Skeletal muscle satellite cell (primary cell): ENCODE measurements at regions not wholly inside any gene's neighbourhood (a gene's known extent, or its start where the extent isn't known, plus 50 kb on each side); places are given as distances from the start of the nearest gene placed in this dataset.

Source experiments
- H3K27me3 ChIP-seq: 2 replicates; pipeline ENCODE4 v1.7.0; 2013; ENCODE audit warnings: low read length; ENCODE audit not compliant: control insufficient read depth, insufficient read depth
- H3K36me3 ChIP-seq: 2 replicates; pipeline ENCODE4 v1.7.0; 2013; ENCODE audit warnings: mild to moderate bottlenecking, control low read depth, low read length; ENCODE audit not compliant: insufficient read depth
- H3K4me1 ChIP-seq: 2 replicates; pipeline ENCODE4 v1.7.0; 2013; ENCODE audit warnings: low read length; ENCODE audit not compliant: control insufficient read depth, insufficient read depth
- H3K4me2 ChIP-seq: 2 replicates; pipeline ENCODE4 v1.7.0; 2013; ENCODE audit warnings: mild to moderate bottlenecking, low read length
- H3K4me3 ChIP-seq: 2 replicates; pipeline ENCODE4 v1.7.0; 2013; ENCODE audit warnings: low read length
- H3K9ac ChIP-seq: 2 replicates; pipeline ENCODE4 v1.7.0; 2013; ENCODE audit warnings: mild to moderate bottlenecking, low read depth, low read length, moderate library complexity
- H3K9me3 ChIP-seq: replicated peaks from 2 replicates; pipeline ENCODE4 v1.7.0; 2013; ENCODE audit warnings: mild to moderate bottlenecking, control low read depth, low read length

DNA sequence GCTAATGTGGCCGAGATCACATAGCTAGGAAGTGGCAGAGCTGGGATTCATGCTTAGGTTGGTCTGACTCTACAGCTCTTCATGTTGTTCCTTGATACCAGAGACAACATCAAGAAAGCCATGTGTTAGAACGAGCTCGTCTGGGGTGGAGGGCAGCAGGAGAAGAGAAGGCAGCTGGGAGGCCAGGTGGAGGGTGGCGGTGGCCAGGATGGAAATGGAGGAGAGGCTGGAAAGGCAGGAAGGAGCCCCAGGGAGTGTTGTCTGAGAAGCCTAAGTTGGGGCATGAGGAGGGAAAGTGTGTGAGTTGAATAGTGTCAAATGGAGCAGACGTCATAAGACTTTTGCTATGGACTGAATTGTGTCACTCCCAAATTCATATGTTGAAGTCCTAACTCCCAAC lies 315.3 kb downstream of the GADD45G start:
- Histone ChIP-seq H3K27me3 (no peaks in the 10 kb centered on the region), H3K4me3 (no peak overlapping the region), H3K36me3 (no peaks in the 10 kb centered on the region), H3K9ac (no peak overlapping the region), H3K9me3 (peaks cover 3% of the 10 kb centered on the region), H3K4me1 (no peaks in the 10 kb centered on the region), H3K4me2 (no peak overlapping the region)

DNA sequence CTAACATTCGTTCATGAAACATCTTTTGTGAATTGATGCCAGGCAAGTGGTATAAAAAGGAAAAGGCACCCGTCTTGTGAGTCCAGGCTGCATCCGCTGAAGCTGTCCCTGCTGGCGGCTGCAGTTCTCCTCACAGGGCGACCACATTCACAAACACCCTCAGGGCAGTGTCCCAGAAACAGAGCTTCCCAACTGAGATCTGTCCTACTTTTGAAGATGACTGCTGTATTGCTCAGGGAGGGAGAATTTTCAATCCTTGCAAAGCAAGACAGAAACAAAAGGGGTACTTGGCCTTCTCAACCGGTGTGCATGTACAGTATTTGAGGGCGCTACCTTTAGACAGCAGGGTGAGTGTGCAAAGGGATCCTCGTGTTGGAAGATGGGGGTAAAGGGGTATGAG lies 316.1 kb downstream of the GADD45G start:
- Histone ChIP-seq H3K4me3 (no peak overlapping the region), H3K4me2 (no peak overlapping the region), H3K4me1 (no peaks in the 10 kb centered on the region), H3K9ac (no peak overlapping the region), H3K36me3 (no peaks in the 10 kb centered on the region), H3K9me3 (peaks cover 3% of the 10 kb centered on the region), H3K27me3 (no peaks in the 10 kb centered on the region)

DNA sequence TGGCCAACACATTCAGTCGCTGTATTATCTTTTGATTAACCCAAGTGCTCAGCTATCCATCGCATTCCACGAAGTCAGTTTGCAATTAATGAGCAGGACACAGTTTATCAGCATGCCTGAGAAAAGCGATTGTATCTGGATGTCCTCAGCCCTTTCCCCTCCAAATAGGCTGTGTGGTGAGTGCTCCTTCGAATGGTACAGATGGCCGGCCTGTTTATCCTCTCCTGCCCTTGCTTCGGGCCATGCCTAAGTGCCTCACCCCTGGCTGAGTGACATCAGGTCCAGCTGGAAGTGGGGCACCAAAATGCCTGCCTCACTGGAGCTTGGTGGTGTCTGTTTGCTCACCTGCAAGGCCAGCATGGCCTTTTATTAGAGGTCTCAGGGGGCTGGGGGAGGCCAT lies 317.3 kb downstream of the GADD45G start:
- Histone ChIP-seq H3K27me3 (no peaks in the 10 kb centered on the region), H3K9ac (no peak overlapping the region), H3K4me3 (no peak overlapping the region), H3K36me3 (no peaks in the 10 kb centered on the region), H3K9me3 (peaks cover 3% of the 10 kb centered on the region), H3K4me1 (no peaks in the 10 kb centered on the region), H3K4me2 (no peak overlapping the region)

DNA sequence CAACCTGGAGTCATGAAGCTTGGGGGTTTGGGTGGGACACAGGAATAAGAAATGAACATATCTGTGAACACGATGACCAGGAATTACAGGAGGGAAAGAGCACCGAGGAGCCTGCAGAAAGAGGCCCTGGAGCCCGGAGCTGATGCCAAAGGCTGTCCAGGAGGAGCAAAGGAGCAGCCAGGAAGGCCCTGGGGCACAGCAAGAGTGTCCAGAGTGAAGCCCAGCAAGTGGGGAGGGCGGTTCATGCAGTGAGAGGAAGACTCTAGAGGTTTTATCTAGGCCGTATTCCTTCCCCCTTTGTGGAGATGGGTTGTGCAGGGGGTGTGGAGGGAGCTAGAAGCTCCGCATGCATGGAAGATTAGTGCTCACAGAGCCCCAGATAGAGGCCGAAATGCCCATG lies 318.4 kb downstream of the GADD45G start:
- H3K36me3 ChIP-seq = no peaks in the 10 kb centered on the region
- H3K4me3 ChIP-seq = no peak overlapping the region
- peaks cover 3% of the 10 kb centered on the region for H3K9me3 ChIP-seq
- no peak overlapping the region for H3K9ac ChIP-seq
- no peaks in the 10 kb centered on the region for H3K27me3 ChIP-seq
- H3K4me2 ChIP-seq = no peak overlapping the region
- H3K4me1 ChIP-seq = no peaks in the 10 kb centered on the region

DNA sequence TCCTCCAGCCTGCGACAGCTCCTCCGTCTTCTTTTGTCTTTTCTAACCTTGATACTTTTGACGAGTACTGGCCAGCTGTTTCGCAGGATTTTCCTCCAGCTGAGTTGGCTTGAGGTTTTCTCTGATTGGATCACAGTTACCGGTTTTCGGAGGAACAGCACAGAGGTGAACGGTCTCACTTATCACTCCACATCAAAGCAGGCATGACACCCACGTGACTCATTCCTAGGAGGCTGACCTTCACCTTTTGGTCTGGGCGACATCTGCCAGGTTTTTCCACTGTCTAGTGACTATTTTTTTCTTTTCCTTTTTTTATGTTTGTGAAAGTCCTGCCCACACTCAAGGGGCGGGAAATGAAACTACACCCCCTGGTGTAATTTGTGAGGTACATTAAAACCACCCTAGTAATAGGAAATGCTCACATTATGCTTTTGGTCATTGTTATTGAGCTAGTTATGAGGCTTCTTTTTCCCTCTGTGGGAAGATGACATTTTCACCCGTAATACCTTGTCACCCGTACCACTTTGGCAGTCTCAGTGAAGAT lies 319.2 kb downstream of the GADD45G start:
- H3K9ac ChIP-seq = no peak overlapping the region
- H3K4me3 ChIP-seq = no peak overlapping the region
- peaks cover 3% of the 10 kb centered on the region for H3K9me3 ChIP-seq
- no peaks in the 10 kb centered on the region for H3K27me3 ChIP-seq
- no peaks in the 10 kb centered on the region for H3K36me3 ChIP-seq
- H3K4me2 ChIP-seq = no peak overlapping the region
- peaks cover 3% of the 10 kb centered on the region for H3K4me1 ChIP-seq

DNA sequence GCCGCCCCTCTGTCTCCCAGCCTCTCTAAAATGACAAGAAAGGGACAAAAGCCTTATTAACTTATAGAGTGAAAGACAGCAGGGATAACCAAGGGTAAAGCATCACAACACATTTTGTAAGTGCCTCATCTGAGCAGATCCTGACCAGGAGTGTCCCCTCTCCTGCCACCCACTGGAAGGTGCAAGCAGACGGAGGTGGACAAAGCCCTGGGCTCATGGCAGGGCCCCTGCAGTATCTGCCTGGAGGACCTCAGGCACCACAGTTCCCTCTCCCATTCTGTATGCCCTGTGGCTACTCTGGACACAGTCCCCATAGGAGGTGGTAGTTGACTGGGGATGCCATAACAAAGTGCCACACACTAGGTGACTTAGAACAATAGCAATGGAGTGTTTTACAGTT lies 319.8 kb downstream of the GADD45G start:
- Histone ChIP-seq H3K36me3 (no peaks in the 10 kb centered on the region), H3K4me2 (no peak overlapping the region), H3K9ac (no peak overlapping the region), H3K27me3 (no peaks in the 10 kb centered on the region), H3K4me3 (no peak overlapping the region), H3K9me3 (peaks cover 3% of the 10 kb centered on the region), H3K4me1 (peaks cover 9% of the 10 kb centered on the region)

DNA sequence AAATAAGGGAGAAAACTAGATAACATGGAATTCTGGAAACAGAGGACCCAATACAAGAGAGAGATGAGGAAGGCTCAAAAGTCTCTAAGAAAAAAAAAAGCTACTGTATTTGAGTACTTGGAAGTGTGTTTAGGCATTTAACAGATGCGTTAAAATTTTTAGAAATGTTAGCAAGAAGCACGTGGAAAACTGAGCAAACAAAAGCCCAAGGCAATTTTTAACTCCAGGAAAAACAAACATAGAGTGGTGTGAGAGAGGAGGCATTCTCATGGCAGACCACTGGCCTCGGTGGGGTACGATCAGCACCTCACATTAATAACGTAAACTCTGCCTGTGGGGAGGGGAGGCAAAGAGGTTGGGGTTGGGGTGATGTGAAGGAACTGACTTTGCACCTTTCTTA lies 321.4 kb downstream of the GADD45G start:
- Histone ChIP-seq H3K9me3 (peaks cover 3% of the 10 kb centered on the region), H3K4me2 (no peak overlapping the region), H3K27me3 (no peaks in the 10 kb centered on the region), H3K4me1 (peaks cover 15% of the 10 kb centered on the region), H3K4me3 (no peak overlapping the region), H3K9ac (no peak overlapping the region), H3K36me3 (no peaks in the 10 kb centered on the region)

DNA sequence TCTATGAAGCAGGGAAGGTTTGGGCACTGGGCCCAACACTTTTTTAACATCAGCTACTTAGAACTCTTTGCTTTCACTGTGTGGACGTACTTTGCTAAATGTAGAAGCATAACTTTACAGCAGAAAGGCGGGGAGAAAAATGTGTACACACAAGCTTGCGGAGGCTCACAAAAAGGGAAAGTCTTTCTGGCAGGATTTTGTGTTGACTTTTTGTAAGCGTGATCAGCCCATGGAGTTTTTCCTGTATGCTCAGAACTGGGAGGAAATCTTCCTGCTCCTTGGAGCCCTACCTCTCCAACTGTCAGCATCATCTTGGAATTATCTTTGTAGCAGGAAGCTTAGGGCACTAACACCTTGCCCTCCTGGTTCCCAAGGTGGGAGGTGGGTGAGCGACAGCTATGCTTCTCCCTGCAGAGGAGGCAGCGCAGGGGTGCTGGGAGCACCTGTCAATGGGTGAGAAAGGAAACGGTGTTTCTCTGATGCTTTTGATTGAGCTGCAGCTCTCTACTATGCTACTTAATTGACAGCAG lies 321.9 kb downstream of the GADD45G start:
- peaks cover 3% of the 10 kb centered on the region for H3K9me3 ChIP-seq
- H3K9ac ChIP-seq = no peak overlapping the region
- no peak overlapping the region for H3K4me3 ChIP-seq
- H3K4me1 ChIP-seq = peaks cover 15% of the 10 kb centered on the region
- H3K4me2 ChIP-seq = no peak overlapping the region
- no peaks in the 10 kb centered on the region for H3K27me3 ChIP-seq
- H3K36me3 ChIP-seq = no peaks in the 10 kb centered on the region

DNA sequence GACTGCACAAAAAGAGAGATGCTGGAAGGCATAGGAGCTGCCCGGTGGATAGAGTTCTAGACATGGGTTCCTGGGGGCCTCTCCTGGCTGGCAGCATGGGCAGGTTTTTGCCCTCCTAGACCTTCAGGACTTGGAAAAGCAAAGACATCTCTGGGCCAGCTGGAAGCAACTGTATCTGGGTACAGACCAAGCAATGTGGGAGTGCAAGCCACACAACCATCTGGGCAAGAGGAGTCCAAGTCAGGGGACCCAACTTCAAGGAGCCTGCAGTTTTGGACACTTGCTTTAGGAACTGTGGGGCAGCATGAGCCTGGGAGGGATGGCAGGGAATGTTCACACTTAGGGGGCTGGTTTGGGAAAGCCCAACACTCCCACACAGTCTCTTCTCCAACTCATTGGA lies 323.3 kb downstream of the GADD45G start:
- Histone ChIP-seq H3K36me3 (no peaks in the 10 kb centered on the region), H3K4me3 (no peak overlapping the region), H3K9ac (no peak overlapping the region), H3K9me3 (peaks cover 3% of the 10 kb centered on the region), H3K27me3 (no peaks in the 10 kb centered on the region), H3K4me1 (peaks cover 15% of the 10 kb centered on the region), H3K4me2 (no peak overlapping the region)

DNA sequence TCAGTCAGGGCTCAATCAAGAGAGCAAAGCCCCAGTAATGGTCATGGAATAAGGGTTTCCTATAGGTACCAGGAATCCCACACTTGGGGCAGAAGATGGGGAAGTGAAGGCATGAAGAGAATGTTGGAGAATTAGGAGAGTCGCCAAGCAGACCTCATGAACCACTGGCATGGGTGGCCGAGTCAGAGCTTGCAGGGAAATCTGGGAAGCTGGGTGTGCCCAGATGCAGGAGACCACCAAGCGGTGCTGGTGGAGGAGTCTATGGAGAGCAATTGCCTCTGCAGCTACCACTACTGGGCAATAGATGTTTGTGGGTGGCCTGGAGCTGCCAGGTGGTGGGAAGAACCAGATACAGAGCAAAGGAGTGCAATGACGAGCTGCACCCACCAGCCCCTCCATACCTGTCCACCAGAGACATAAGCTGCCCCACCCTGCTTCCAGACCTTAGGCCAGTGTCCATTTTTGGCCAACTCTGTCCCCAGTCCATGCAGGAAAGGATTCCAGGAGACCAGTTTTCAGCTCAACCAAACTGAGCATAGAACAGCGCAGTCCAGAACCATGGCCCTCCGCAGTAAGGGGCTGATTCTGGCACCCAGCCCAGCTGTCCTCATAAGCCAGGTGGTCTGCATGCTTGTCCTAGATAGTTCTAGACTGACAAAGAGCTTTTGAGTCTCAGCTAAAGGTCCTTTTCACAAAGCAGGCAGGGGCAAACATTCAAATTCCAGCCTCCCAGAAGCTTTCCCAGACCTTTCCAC lies 323.9 kb downstream of the GADD45G start:
- Histone ChIP-seq H3K36me3 (no peaks in the 10 kb centered on the region), H3K4me1 (peaks cover 15% of the 10 kb centered on the region), H3K9me3 (peaks cover 3% of the 10 kb centered on the region), H3K27me3 (peaks cover 2% of the 10 kb centered on the region), H3K4me3 (no peak overlapping the region), H3K9ac (no peak overlapping the region), H3K4me2 (no peak overlapping the region)

DNA sequence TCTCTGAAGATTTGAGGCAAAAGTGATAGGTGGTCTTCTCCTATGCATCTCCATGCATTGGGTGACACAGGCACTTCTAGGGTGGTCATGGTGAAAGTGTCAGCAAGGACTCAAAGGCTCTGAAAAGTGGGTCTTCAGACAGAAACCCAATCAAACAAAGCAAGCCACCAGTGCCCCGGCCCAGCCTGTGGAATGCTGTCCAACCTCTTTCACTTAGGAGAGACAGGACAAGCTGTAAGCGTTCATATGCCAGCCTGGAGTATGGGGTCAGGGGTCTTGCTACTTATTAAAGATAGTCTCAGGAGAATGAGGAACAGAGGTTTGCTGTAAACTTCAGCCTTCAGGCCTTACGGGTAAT lies 324.5 kb downstream of the GADD45G start:
- Histone ChIP-seq H3K4me1 (peaks cover 15% of the 10 kb centered on the region), H3K4me3 (no peak overlapping the region)

More for the DNA sequence above, 324.5 kb downstream of the GADD45G start:
- peaks cover 3% of the 10 kb centered on the region for H3K9me3 ChIP-seq
- H3K9ac ChIP-seq = no peak overlapping the region
- H3K4me2 ChIP-seq = no peak overlapping the region
- peaks cover 2% of the 10 kb centered on the region for H3K27me3 ChIP-seq
- no peaks in the 10 kb centered on the region for H3K36me3 ChIP-seq
